Neural progenitor cell (in vitro differentiated cells): ENCODE measurements at regions not wholly inside any gene's neighbourhood (a gene's known extent, or its start where the extent isn't known, plus 50 kb on each side); places are given as distances from the start of the nearest gene placed in this dataset.

Source experiments
- CTCF ChIP-seq: fragments of 200-600 bp; sonication (generic); IDR thresholded peaks from 2 replicates; pipeline ENCODE4 v1.5.1; 2017; ENCODE audit warnings: antibody characterized with exemption, mild to moderate bottlenecking
- EZH2 ChIP-seq: fragments of 200-600 bp; sonication (generic); IDR thresholded peaks from 2 replicates; pipeline ENCODE4 v1.6.1; 2017; ENCODE audit warnings: antibody characterized with exemption, mild to moderate bottlenecking, moderate library complexity
- EZH2phosphoT487 ChIP-seq: fragments of 200-600 bp; sonication (generic); IDR thresholded peaks from 2 replicates; pipeline ENCODE4 v1.6.1; 2017; ENCODE audit warnings: antibody characterized with exemption

GRCh38 chr3:945738-946137, 147.1 kb upstream of the CNTN6 start:
- no peak for TF ChIP-seq CTCF
- no peak for TF ChIP-seq EZH2phosphoT487
- TF ChIP-seq EZH2 = no peak
